Activated T-helper 17 cell treated with anti-CD3 and anti-CD28 coated beads, Interleukin-2, amount 50 U/mL, for 72 hours (primary cell): ENCODE measurements at regions not wholly inside any gene's neighbourhood (a gene's known extent, or its start where the extent isn't known, plus 50 kb on each side); places are given as distances from the start of the nearest gene placed in this dataset.

ENCODE experiments used
- ATAC-seq: fragments of 150-1000 bp; cut with Tn5 transposase; replicated peaks from 2 replicates; pipeline ENCODE4 v1.10.0; 2021; ENCODE audit warnings: mild to moderate bottlenecking, moderate library complexity
- H3K27ac Mint-ChIP-seq: one replicate; pipeline ENCODE4 v1.8.0; 2022; ENCODE audit warnings: mixed read lengths
- H3K27me3 Mint-ChIP-seq: one replicate; pipeline ENCODE4 v1.8.0; 2022; ENCODE audit warnings: mixed read lengths
- H3K36me3 Mint-ChIP-seq: one replicate; pipeline ENCODE4 v1.8.0; 2022; ENCODE audit warnings: low read depth, mild to moderate bottlenecking, mixed read lengths
- H3K4me1 Mint-ChIP-seq: one replicate; pipeline ENCODE4 v1.8.0; 2022; ENCODE audit warnings: mixed read lengths
- H3K4me3 Mint-ChIP-seq: one replicate; pipeline ENCODE4 v1.8.0; 2022; ENCODE audit warnings: mild to moderate bottlenecking, mixed read lengths
- H3K9me3 Mint-ChIP-seq: one replicate; pipeline ENCODE4 v1.8.0; 2022; ENCODE audit warnings: mixed read lengths

- Mint-ChIP-seq H3K9me3 (no peaks in the 10 kb centered on the region), H3K27me3 (peaks cover 11% of the 10 kb centered on the region), H3K4me1 (no peaks in the 10 kb centered on the region), H3K27ac (no peak overlapping the region), H3K4me3 (no peak overlapping the region), H3K36me3 (no peaks in the 10 kb centered on the region)
- ATAC-seq = no peak
Measured at GRCh38 chr2:128633501-128633900, 314.8 kb upstream of the HS6ST1 start.

GRCh38 chr2:128635361-128635900 is 316.8 kb upstream of the HS6ST1 start:
- Mint-ChIP-seq H3K27ac (no peak overlapping the region), H3K27me3 (peaks cover 11% of the 10 kb centered on the region), H3K4me1 (no peaks in the 10 kb centered on the region), H3K9me3 (no peaks in the 10 kb centered on the region), H3K36me3 (no peaks in the 10 kb centered on the region), H3K4me3 (no peak overlapping the region)
- no peak for ATAC-seq

- Mint-ChIP-seq H3K4me1 (no peaks in the 10 kb centered on the region), H3K27ac (no peak overlapping the region), H3K9me3 (no peaks in the 10 kb centered on the region), H3K36me3 (no peaks in the 10 kb centered on the region), H3K27me3 (peaks cover 10% of the 10 kb centered on the region), H3K4me3 (no peak overlapping the region)
- no peak for ATAC-seq
Measured at GRCh38 chr2:128636802-128637147, 318.1 kb upstream of the HS6ST1 start.

GRCh38 chr2:128637481-128638155 is 318.9 kb upstream of the HS6ST1 start:
- Mint-ChIP-seq H3K4me3 (no peak overlapping the region), H3K4me1 (no peaks in the 10 kb centered on the region), H3K27ac (no peak overlapping the region), H3K36me3 (no peaks in the 10 kb centered on the region), H3K9me3 (no peaks in the 10 kb centered on the region), H3K27me3 (peaks cover 4% of the 10 kb centered on the region)
- ATAC-seq = no peak

- no peak for ATAC-seq
- H3K9me3 Mint-ChIP-seq = no peaks in the 10 kb centered on the region
- no peak overlapping the region for H3K4me3 Mint-ChIP-seq
- H3K27me3 Mint-ChIP-seq = peaks cover 4% of the 10 kb centered on the region
- no peak overlapping the region for H3K27ac Mint-ChIP-seq
- H3K4me1 Mint-ChIP-seq = no peaks in the 10 kb centered on the region
- H3K36me3 Mint-ChIP-seq = no peaks in the 10 kb centered on the region
Measured at GRCh38 chr2:128638341-128639119, 319.9 kb upstream of the HS6ST1 start.

GRCh38 chr2:128639120-128639477 is 320.4 kb upstream of the HS6ST1 start:
- Mint-ChIP-seq H3K4me1 (no peaks in the 10 kb centered on the region), H3K27ac (no peak overlapping the region), H3K4me3 (no peak overlapping the region), H3K36me3 (no peaks in the 10 kb centered on the region), H3K9me3 (no peaks in the 10 kb centered on the region), H3K27me3 (peaks cover 4% of the 10 kb centered on the region)
- no peak for ATAC-seq

- no peak overlapping the region for H3K27ac Mint-ChIP-seq
- H3K9me3 Mint-ChIP-seq = no peaks in the 10 kb centered on the region
- no peak for ATAC-seq
- peaks cover 4% of the 10 kb centered on the region for H3K27me3 Mint-ChIP-seq
- H3K4me3 Mint-ChIP-seq = no peak overlapping the region
- no peaks in the 10 kb centered on the region for H3K4me1 Mint-ChIP-seq
- no peaks in the 10 kb centered on the region for H3K36me3 Mint-ChIP-seq
Measured at GRCh38 chr2:128639693-128640092, 321.0 kb upstream of the HS6ST1 start.

- no peaks in the 10 kb centered on the region for H3K36me3 Mint-ChIP-seq
- no peak for ATAC-seq
- H3K4me1 Mint-ChIP-seq = no peaks in the 10 kb centered on the region
- H3K9me3 Mint-ChIP-seq = no peaks in the 10 kb centered on the region
- H3K4me3 Mint-ChIP-seq = no peak overlapping the region
- H3K27ac Mint-ChIP-seq = no peak overlapping the region
- H3K27me3 Mint-ChIP-seq = peaks cover 4% of the 10 kb centered on the region
Measured at GRCh38 chr2:128640166-128640844, 321.6 kb upstream of the HS6ST1 start.

- no peaks in the 10 kb centered on the region for H3K36me3 Mint-ChIP-seq
- no peak for ATAC-seq
- no peaks in the 10 kb centered on the region for H3K4me1 Mint-ChIP-seq
- H3K9me3 Mint-ChIP-seq = no peaks in the 10 kb centered on the region
- no peak overlapping the region for H3K4me3 Mint-ChIP-seq
- H3K27ac Mint-ChIP-seq = no peak overlapping the region
- H3K27me3 Mint-ChIP-seq = peaks cover 4% of the 10 kb centered on the region
Measured at GRCh38 chr2:128640845-128641360, 322.2 kb upstream of the HS6ST1 start.

GRCh38 chr2:128641421-128642080 is 322.9 kb upstream of the HS6ST1 start:
- Mint-ChIP-seq H3K27me3 (peaks cover 4% of the 10 kb centered on the region), H3K4me1 (no peaks in the 10 kb centered on the region), H3K27ac (no peak overlapping the region), H3K9me3 (no peaks in the 10 kb centered on the region), H3K36me3 (no peaks in the 10 kb centered on the region), H3K4me3 (no peak overlapping the region)
- ATAC-seq = no peak

- Mint-ChIP-seq H3K27me3 (peaks cover 4% of the 10 kb centered on the region), H3K36me3 (no peaks in the 10 kb centered on the region), H3K4me1 (no peaks in the 10 kb centered on the region), H3K9me3 (no peaks in the 10 kb centered on the region), H3K27ac (no peak overlapping the region), H3K4me3 (no peak overlapping the region)
- no peak for ATAC-seq
Measured at GRCh38 chr2:128642316-128642715, 323.6 kb upstream of the HS6ST1 start.

- Mint-ChIP-seq H3K4me3 (no peak overlapping the region), H3K27ac (no peak overlapping the region), H3K36me3 (no peaks in the 10 kb centered on the region), H3K4me1 (no peaks in the 10 kb centered on the region), H3K27me3 (peaks cover under 1% of the 10 kb centered on the region), H3K9me3 (no peaks in the 10 kb centered on the region)
- ATAC-seq = no peak
Measured at GRCh38 chr2:128642821-128643220, 324.2 kb upstream of the HS6ST1 start.

GRCh38 chr2:128643221-128644065 is 324.8 kb upstream of the HS6ST1 start:
- Mint-ChIP-seq H3K27ac (no peak overlapping the region), H3K4me1 (no peaks in the 10 kb centered on the region), H3K36me3 (no peaks in the 10 kb centered on the region), H3K9me3 (no peaks in the 10 kb centered on the region), H3K27me3 (no peaks in the 10 kb centered on the region), H3K4me3 (no peak overlapping the region)
- no peak for ATAC-seq

GRCh38 chr2:128644156-128644555 is 325.5 kb upstream of the HS6ST1 start:
- no peak for ATAC-seq
- Mint-ChIP-seq H3K36me3 (no peaks in the 10 kb centered on the region), H3K27ac (no peak overlapping the region), H3K9me3 (no peaks in the 10 kb centered on the region), H3K27me3 (no peaks in the 10 kb centered on the region), H3K4me3 (no peak overlapping the region), H3K4me1 (no peaks in the 10 kb centered on the region)
